ENCODE measurements at regions not wholly inside any gene's neighbourhood (a gene's known extent, or its start where the extent isn't known, plus 50 kb on each side); places are given as distances from the start of the nearest gene placed in this dataset.
A peak's percentile ranks its signal among the peaks of the same experiment; 100 is the strongest.

GRCh38 chr6:187210-187861 lies 105.0 kb upstream of the DUSP22 start:
- DNase-seq (ENCODE audit: low read depth, low spot score) = no peak
- Histone ChIP-seq H3K4me3 (ENCODE audit: low read depth in 2 of 2, low read length in 2 of 2) (no peak overlapping the region), H3K27me3 (ENCODE audit: control insufficient read depth, insufficient read depth, low read length) (no peaks in the 10 kb centered on the region; the same call in 1 of the 2 replicates), H3K27ac (ENCODE audit: low read length) (no peak overlapping the region), H3K4me1 (ENCODE audit: control insufficient read depth, insufficient read depth, low read length) (no peaks in the 10 kb centered on the region; the same call in 1 of the 2 replicates), H3K9me3 (ENCODE audit: control insufficient read depth, insufficient read depth, low read depth, low read length) (no peaks in the 10 kb centered on the region), H3K36me3 (ENCODE audit: control insufficient read depth, insufficient read depth, low read length) (no peaks in the 10 kb centered on the region)
- no TSS peak for BruUV-seq (replicated peaks)
- intact Hi-C loops (cut with micrococcal nuclease; ENCODE audit: unreplicated experiment) (no loop called here), in situ Hi-C loops (cut with HindIII; ENCODE audit: low pct_unique_long_range_greater_than_20kb, low sequenced_read_pairs) (no loop called here)
- CTCF ChIA-PET = no interaction called here
- POLR2A ChIA-PET = interaction anchor here (0.6 kb wide), 1 partner anchor 192 kb away, joined by 4 read pairs; no protein-coding TSS in a partner anchor
- ATAC-seq = no peak
- TF ChIP-seq CTCF (IDR thresholded peaks at IDR 0.05) (no peak), TCF7L2 (IDR thresholded peaks at IDR 0.05; ENCODE audit: low read depth, low read length) (no peak)

GRCh38 chr6:188821-189655 lies 103.2 kb upstream of the DUSP22 start:
- Histone ChIP-seq H3K27ac (ENCODE audit: low read length) (no peak overlapping the region), H3K4me3 (ENCODE audit: low read depth in 2 of 2, low read length in 2 of 2) (no peak overlapping the region), H3K36me3 (ENCODE audit: control insufficient read depth, insufficient read depth, low read length) (no peaks in the 10 kb centered on the region), H3K27me3 (ENCODE audit: control insufficient read depth, insufficient read depth, low read length) (no peaks in the 10 kb centered on the region; the same call in 1 of the 2 replicates), H3K4me1 (ENCODE audit: control insufficient read depth, insufficient read depth, low read length) (no peaks in the 10 kb centered on the region; the same call in 1 of the 2 replicates), H3K9me3 (ENCODE audit: control insufficient read depth, insufficient read depth, low read depth, low read length) (no peaks in the 10 kb centered on the region)
- in situ Hi-C loops (cut with HindIII; ENCODE audit: low pct_unique_long_range_greater_than_20kb, low sequenced_read_pairs) (no loop called here), intact Hi-C loops (cut with micrococcal nuclease; ENCODE audit: unreplicated experiment) (no loop called here)
- peak; percentile 99 for ATAC-seq
- CTCF ChIA-PET = interaction anchor here (0.6 to 1.0 kb wide), 4 partner anchors 10 to 1248 kb away, joined by 3 to 13 read pairs (median 4); no protein-coding TSS in a partner anchor
- DNase-seq (ENCODE audit: low read depth, low spot score) = peak; percentile 64
- POLR2A ChIA-PET = no interaction called here
- BruUV-seq (replicated peaks) = no TSS peak
- no peak for TF ChIP-seq TCF7L2 (IDR thresholded peaks at IDR 0.05; ENCODE audit: low read depth, low read length)
- TF ChIP-seq CTCF (IDR thresholded peaks at IDR 0.05) = peak; percentile 96

- H3K36me3 ChIP-seq (ENCODE audit: control insufficient read depth, insufficient read depth, low read length) = no peaks in the 10 kb centered on the region
- in situ Hi-C loops (cut with HindIII; ENCODE audit: low pct_unique_long_range_greater_than_20kb, low sequenced_read_pairs) (no loop called here), intact Hi-C loops (cut with micrococcal nuclease; ENCODE audit: unreplicated experiment) (no loop called here)
- H3K4me1 ChIP-seq (ENCODE audit: control insufficient read depth, insufficient read depth, low read length) = no peaks in the 10 kb centered on the region; the same call in 1 of the 2 replicates
- no peaks in the 10 kb centered on the region for H3K9me3 ChIP-seq (ENCODE audit: control insufficient read depth, insufficient read depth, low read depth, low read length)
- H3K27me3 ChIP-seq (ENCODE audit: control insufficient read depth, insufficient read depth, low read length) = no peaks in the 10 kb centered on the region; the same call in 1 of the 2 replicates
- ChIA-PET POLR2A (no interaction called here), CTCF (interaction anchor here (0.7 kb wide), 1 partner anchor 377 kb away, joined by 4 read pairs; no protein-coding TSS in a partner anchor)
- no TSS peak for BruUV-seq (replicated peaks)
- ATAC-seq (no peak), DNase-seq (ENCODE audit: low read depth, low spot score) (no peak)
- no peak overlapping the region for H3K4me3 ChIP-seq (ENCODE audit: low read depth in 2 of 2, low read length in 2 of 2)
- H3K27ac ChIP-seq (ENCODE audit: low read length) = no peak overlapping the region
- TF ChIP-seq SIN3A (IDR thresholded peaks at IDR 0.05; ENCODE audit: borderline replicate concordance, insufficient read depth, low read depth, low read length) = no peak
- no peak for TF ChIP-seq POLR2AphosphoS5 (IDR thresholded peaks at IDR 0.05; ENCODE audit: low read depth, low read length)
- no peak for TF ChIP-seq REST (IDR thresholded peaks at IDR 0.05; ENCODE audit: insufficient read depth in 1 of 2, low read depth in 2 of 2, low read length in 1 of 2)
- TF ChIP-seq TCF7L2 (IDR thresholded peaks at IDR 0.05; ENCODE audit: low read depth, low read length) = no peak
- no peak for TF ChIP-seq CTCF (IDR thresholded peaks at IDR 0.05)
Measured at GRCh38 chr6:189676-190075, 102.6 kb upstream of the DUSP22 start.

Measured in Panc1 (cell line).